ENCODE measurements at regions not wholly inside any gene's neighbourhood (a gene's known extent, or its start where the extent isn't known, plus 50 kb on each side); places are given as distances from the start of the nearest gene placed in this dataset.

- Histone ChIP-seq H3K18ac (ENCODE audit: low read depth, low read length) (no peak overlapping the region), H2BK15ac (ENCODE audit: low read depth, low read length) (no peak overlapping the region), H3K9me1 (ENCODE audit: insufficient read depth, low read length) (no peaks in the 10 kb centered on the region), H4K91ac (ENCODE audit: insufficient read depth, low read depth, low read length) (no peak overlapping the region), H2BK120ac (ENCODE audit: low read depth, low read length) (no peak overlapping the region), H3K9me3 (ENCODE audit: control insufficient read depth, insufficient read depth, low read length) (no peaks in the 10 kb centered on the region), H2AK9ac (replicated peaks; ENCODE audit: low read depth, low read length, poor library complexity) (no peak overlapping the region), H3K4me3 (ENCODE audit: insufficient read depth, low read depth, low read length) (no peak overlapping the region), H3K27ac (ENCODE audit: insufficient read depth, low read length) (no peak overlapping the region), H3K27me3 (ENCODE audit: control insufficient read depth, insufficient read depth, low read length) (peaks cover 40% of the 10 kb centered on the region), H3K4ac (ENCODE audit: low read depth, low read length) (no peak overlapping the region), H4K5ac (ENCODE audit: low read depth, low read length) (no peak overlapping the region), H2BK5ac (ENCODE audit: low read depth, low read length, poor library complexity, severe bottlenecking) (no peak overlapping the region), H3K14ac (replicated peaks; ENCODE audit: low read depth, low read length) (no peak overlapping the region), H3K9ac (ENCODE audit: low read depth, low read length) (no peak overlapping the region), H3K36me3 (ENCODE audit: control insufficient read depth, insufficient read depth, low read length) (no peaks in the 10 kb centered on the region), H3K56ac (ENCODE audit: extremely low read depth, insufficient read depth, low read length) (no peak overlapping the region), H2AFZ (replicated peaks; ENCODE audit: low read length, poor library complexity) (no peak overlapping the region), H3K4me1 (ENCODE audit: control insufficient read depth, insufficient read depth, low read length) (no peaks in the 10 kb centered on the region), H4K20me1 (ENCODE audit: insufficient read depth, low read length) (no peaks in the 10 kb centered on the region; the same call in 1 of the 2 replicates), H4K8ac (ENCODE audit: low read depth in 2 of 2, low read length in 2 of 2) (no peak overlapping the region), H3K79me1 (ENCODE audit: low read depth in 1 of 2, low read length in 2 of 2) (no peaks in the 10 kb centered on the region), H3K4me2 (ENCODE audit: low read depth, low read length) (no peak overlapping the region), H2BK20ac (ENCODE audit: low read depth, low read length) (no peak overlapping the region), H3K23ac (ENCODE audit: low read depth, low read length) (no peak overlapping the region), H2AK5ac (ENCODE audit: low read depth, low read length) (no peak overlapping the region)
- WGBS, 2 experiments (ENCODE audit: extremely low coverage in 2 of 2, insufficient read length in 1 of 2), result no CpG with 5 or more reads among the region's 2 CpGs
- in situ Hi-C loops (cut with MboI; ENCODE audit: low sequenced_read_pairs) (loop anchor here (10.0 kb wide), 1 partner anchor 125 kb away; no protein-coding TSS in a partner anchor), dilution Hi-C loops (cut with HindIII; ENCODE audit: low sequenced_read_pairs, unreplicated experiment) (no loop called here), intact Hi-C loops (cut with micrococcal nuclease) (no loop called here)
- DNase-seq (no peak), ATAC-seq (ENCODE audit: low read depth) (no peak)
- ChIA-PET CTCF (no interaction called here), POLR2A (ENCODE audit: unreplicated experiment) (no interaction called here)
- no TSS peak for BruUV-seq (replicated peaks)
- TF ChIP-seq FOS (IDR thresholded peaks at IDR 0.05; ENCODE audit: low read depth, low read length) (no peak), CHD1 (IDR thresholded peaks at IDR 0.05; ENCODE audit: low read depth, low read length) (no peak), MXI1 (IDR thresholded peaks at IDR 0.05; ENCODE audit: borderline replicate concordance, low read depth, low read length) (no peak), BHLHE40 (IDR thresholded peaks at IDR 0.05; ENCODE audit: low read depth, low read length) (no peak), NFE2L2 (IDR thresholded peaks at IDR 0.05; ENCODE audit: low read depth, low read length) (no peak), MAZ (IDR thresholded peaks at IDR 0.05; ENCODE audit: borderline replicate concordance, low read depth, low read length) (no peak), RFX5 (IDR thresholded peaks at IDR 0.05; ENCODE audit: low read depth, low read length) (no peak), SMC3 (IDR thresholded peaks at IDR 0.05; ENCODE audit: low read depth, low read length) (no peak), POLR2A (IDR thresholded peaks at IDR 0.05; ENCODE audit: low read depth, low read length) (no peak), MAFK (IDR thresholded peaks at IDR 0.05; ENCODE audit: low read depth, low read length) (no peak), USF2 (IDR thresholded peaks at IDR 0.05; ENCODE audit: low read depth, low read length) (no peak), RCOR1 (IDR thresholded peaks at IDR 0.05; ENCODE audit: insufficient replicate concordance, low read length) (no peak), RAD21 (IDR thresholded peaks at IDR 0.05; ENCODE audit: low read length) (no peak), CEBPB (IDR thresholded peaks at IDR 0.05; ENCODE audit: low read depth, low read length) (no peak)
- TF ChIP-seq, protein P1, sequence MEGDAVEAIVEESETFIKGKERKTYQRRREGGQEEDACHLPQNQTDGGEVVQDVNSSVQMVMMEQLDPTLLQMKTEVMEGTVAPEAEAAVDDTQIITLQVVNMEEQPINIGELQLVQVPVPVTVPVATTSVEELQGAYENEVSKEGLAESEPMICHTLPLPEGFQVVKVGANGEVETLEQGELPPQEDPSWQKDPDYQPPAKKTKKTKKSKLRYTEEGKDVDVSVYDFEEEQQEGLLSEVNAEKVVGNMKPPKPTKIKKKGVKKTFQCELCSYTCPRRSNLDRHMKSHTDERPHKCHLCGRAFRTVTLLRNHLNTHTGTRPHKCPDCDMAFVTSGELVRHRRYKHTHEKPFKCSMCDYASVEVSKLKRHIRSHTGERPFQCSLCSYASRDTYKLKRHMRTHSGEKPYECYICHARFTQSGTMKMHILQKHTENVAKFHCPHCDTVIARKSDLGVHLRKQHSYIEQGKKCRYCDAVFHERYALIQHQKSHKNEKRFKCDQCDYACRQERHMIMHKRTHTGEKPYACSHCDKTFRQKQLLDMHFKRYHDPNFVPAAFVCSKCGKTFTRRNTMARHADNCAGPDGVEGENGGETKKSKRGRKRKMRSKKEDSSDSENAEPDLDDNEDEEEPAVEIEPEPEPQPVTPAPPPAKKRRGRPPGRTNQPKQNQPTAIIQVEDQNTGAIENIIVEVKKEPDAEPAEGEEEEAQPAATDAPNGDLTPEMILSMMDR (conservative IDR thresholded peaks at IDR 0.05; ENCODE audit: low read depth, low read length), result no peak
- TF ChIP-seq, protein P2, sequence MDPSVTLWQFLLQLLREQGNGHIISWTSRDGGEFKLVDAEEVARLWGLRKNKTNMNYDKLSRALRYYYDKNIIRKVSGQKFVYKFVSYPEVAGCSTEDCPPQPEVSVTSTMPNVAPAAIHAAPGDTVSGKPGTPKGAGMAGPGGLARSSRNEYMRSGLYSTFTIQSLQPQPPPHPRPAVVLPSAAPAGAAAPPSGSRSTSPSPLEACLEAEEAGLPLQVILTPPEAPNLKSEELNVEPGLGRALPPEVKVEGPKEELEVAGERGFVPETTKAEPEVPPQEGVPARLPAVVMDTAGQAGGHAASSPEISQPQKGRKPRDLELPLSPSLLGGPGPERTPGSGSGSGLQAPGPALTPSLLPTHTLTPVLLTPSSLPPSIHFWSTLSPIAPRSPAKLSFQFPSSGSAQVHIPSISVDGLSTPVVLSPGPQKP (IDR thresholded peaks at IDR 0.05; ENCODE audit: borderline replicate concordance, low read depth, low read length), result no peak
Measured at GRCh38 chr6:41459738-41460137, 86.4 kb upstream of the FOXP4 start.

Measured in IMR-90 (cell line).